ENCODE measurements at regions not wholly inside any gene's neighbourhood (a gene's known extent, or its start where the extent isn't known, plus 50 kb on each side); places are given as distances from the start of the nearest gene placed in this dataset.

GRCh38 chr3:132180337-132180791, 136.8 kb upstream of the ACP3 start:
- peak; percentile 40 for TF ChIP-seq CTCF (IDR thresholded peaks at IDR 0.05; ENCODE audit: low read depth, low read length, missing control alignments)
- no peak overlapping the region for H3K4me3 ChIP-seq (replicated peaks; ENCODE audit: low read depth, low read length)
- no peak for DNase-seq (ENCODE audit: extremely low read depth, low read depth)

GRCh38 chr3:132183811-132184210, 133.4 kb upstream of the ACP3 start:
- H3K4me3 ChIP-seq (replicated peaks; ENCODE audit: low read depth, low read length): no peak overlapping the region
- no peak for TF ChIP-seq CTCF (IDR thresholded peaks at IDR 0.05; ENCODE audit: low read depth, low read length, missing control alignments)
- DNase-seq (ENCODE audit: extremely low read depth, low read depth): no peak

GRCh38 chr3:132187746-132188145, 129.5 kb upstream of the ACP3 start:
- no peak overlapping the region for H3K4me3 ChIP-seq (replicated peaks; ENCODE audit: low read depth, low read length)
- no peak for TF ChIP-seq CTCF (IDR thresholded peaks at IDR 0.05; ENCODE audit: low read depth, low read length, missing control alignments)
- DNase-seq (ENCODE audit: extremely low read depth, low read depth): no peak

- no peak for TF ChIP-seq CTCF (IDR thresholded peaks at IDR 0.05; ENCODE audit: low read depth, low read length, missing control alignments)
These were observed 127.6 kb upstream of the ACP3 start for GRCh38 chr3:132189601-132190000.

GRCh38 chr3:132196113-132196512, 121.1 kb upstream of the ACP3 start:
- DNase-seq (ENCODE audit: extremely low read depth, low read depth): peak; percentile 70
- TF ChIP-seq CTCF (IDR thresholded peaks at IDR 0.05; ENCODE audit: low read depth, low read length, missing control alignments): no peak
- no peak overlapping the region for H3K4me3 ChIP-seq (replicated peaks; ENCODE audit: low read depth, low read length)

More at GRCh38 chr3:132189601-132190000, 127.6 kb upstream of the ACP3 start:
- no peak overlapping the region for H3K4me3 ChIP-seq (replicated peaks; ENCODE audit: low read depth, low read length)
- DNase-seq (ENCODE audit: extremely low read depth, low read depth): no peak

GRCh38 chr3:132198516-132198915, 118.7 kb upstream of the ACP3 start:
- no peak for TF ChIP-seq CTCF (IDR thresholded peaks at IDR 0.05; ENCODE audit: low read depth, low read length, missing control alignments)
- no peak overlapping the region for H3K4me3 ChIP-seq (replicated peaks; ENCODE audit: low read depth, low read length)
- DNase-seq (ENCODE audit: extremely low read depth, low read depth): no peak

- no peak for TF ChIP-seq CTCF (IDR thresholded peaks at IDR 0.05; ENCODE audit: low read depth, low read length, missing control alignments)
- no peak for DNase-seq (ENCODE audit: extremely low read depth, low read depth)
These were observed 117.8 kb upstream of the ACP3 start for GRCh38 chr3:132199451-132199850.

More at GRCh38 chr3:132199451-132199850, 117.8 kb upstream of the ACP3 start:
- H3K4me3 ChIP-seq (replicated peaks; ENCODE audit: low read depth, low read length): no peak overlapping the region

Measured in HFF-Myc (cell line).